Activated CD4-positive, alpha-beta memory T cell treated with anti-CD3 and anti-CD28 coated beads for 36 hours (primary cell): ENCODE measurements at regions not wholly inside any gene's neighbourhood (a gene's known extent, or its start where the extent isn't known, plus 50 kb on each side); places are given as distances from the start of the nearest gene placed in this dataset.

Source experiments
- CTCF ChIA-PET: fragments of 350-600 bp; sonication (Branson Sonifier 250); formaldehyde crosslinking; loops from one replicate; lab custom pipeline; 2021; ENCODE audit warnings: antibody characterized with exemption, inconsistent platforms; lab: Charles Lee
- POLR2A ChIA-PET: fragments of 350-600 bp; sonication (Branson Sonifier 250); formaldehyde crosslinking; loops from one replicate; lab custom pipeline; 2021; ENCODE audit warnings: antibody characterized with exemption; lab: Charles Lee
- DNase-seq: peaks from one replicate; pipeline ENCODE4 v3.0.0-alpha.2; 2020
- H3K27ac Mint-ChIP-seq: one replicate; pipeline ENCODE4 v1.8.0; 2021; ENCODE audit warnings: mixed read lengths
- H3K27me3 Mint-ChIP-seq: one replicate; pipeline ENCODE4 v1.8.0; 2021; ENCODE audit warnings: mixed read lengths
- H3K36me3 Mint-ChIP-seq: one replicate; pipeline ENCODE4 v1.8.0; 2021; ENCODE audit warnings: mixed read lengths
- H3K4me1 Mint-ChIP-seq: one replicate; pipeline ENCODE4 v1.8.0; 2021; ENCODE audit warnings: low read depth, mixed read lengths
- H3K4me3 Mint-ChIP-seq: one replicate; pipeline ENCODE4 v1.8.0; 2021; ENCODE audit warnings: mild to moderate bottlenecking, mixed read lengths
- H3K9me3 Mint-ChIP-seq: one replicate; pipeline ENCODE4 v1.8.0; 2021; ENCODE audit warnings: mixed read lengths
- intact Hi-C: fragments of 100-400 bp; cut with micrococcal nuclease; formaldehyde crosslinking; loops from one replicate; pipeline ENCODE4 v1.15.1; 2023

DNA sequence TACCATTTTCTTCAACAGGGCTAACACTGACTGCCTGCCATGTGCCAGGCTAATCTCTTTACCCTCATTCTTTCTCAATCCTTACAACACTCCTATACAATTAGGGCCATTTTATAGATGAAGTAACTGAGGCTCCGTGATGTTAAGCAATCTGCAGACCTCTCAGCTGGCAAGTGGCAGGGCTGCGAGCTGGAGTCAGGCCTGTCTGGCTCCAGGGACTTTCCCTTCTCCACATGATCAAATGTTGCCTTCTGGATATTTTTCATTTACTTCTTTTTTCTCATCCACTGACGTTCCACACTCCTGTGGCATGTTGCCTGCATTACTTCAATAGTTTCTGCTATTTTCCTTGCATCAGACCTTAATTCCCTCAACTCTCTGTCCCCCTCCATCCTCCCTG, 55.2 kb upstream of the TAGAP start:
- H3K4me1 Mint-ChIP-seq, result peaks cover 79% of the 10 kb centered on the region
- no peak for DNase-seq
- ChIA-PET POLR2A (interaction anchor here (0.6 to 2.6 kb wide), 3 partner anchors 56 to 100 kb away, joined by 4 to 27 read pairs (median 14); partner anchors contain the start of genes RSPH3 and TAGAP), CTCF (interaction anchor here (1.0 to 18.1 kb wide), 5 partner anchors 10 to 100 kb away, joined by 4 to 370 read pairs (median 6); partner anchors contain the start of genes RSPH3 and TAGAP)
- no peak overlapping the region for H3K4me3 Mint-ChIP-seq
- H3K36me3 Mint-ChIP-seq, result no peaks in the 10 kb centered on the region
- H3K27ac Mint-ChIP-seq, result peak overlapping the region; percentile 16
- no peaks in the 10 kb centered on the region for H3K27me3 Mint-ChIP-seq
- no peaks in the 10 kb centered on the region for H3K9me3 Mint-ChIP-seq
- intact Hi-C loops, result loop anchor here (5.0 kb wide), 1 partner anchor 453 kb away; no protein-coding TSS in a partner anchor

- Mint-ChIP-seq H3K27ac (peak overlapping the region; percentile 87), H3K27me3 (no peaks in the 10 kb centered on the region), H3K9me3 (no peaks in the 10 kb centered on the region), H3K4me1 (peaks cover 79% of the 10 kb centered on the region), H3K36me3 (no peaks in the 10 kb centered on the region), H3K4me3 (peak overlapping the region; percentile 63)
- no peak for DNase-seq
- ChIA-PET CTCF (interaction anchor here (1.0 to 18.1 kb wide), 5 partner anchors 11 to 100 kb away, joined by 4 to 370 read pairs (median 6); partner anchors contain the start of genes RSPH3 and TAGAP), POLR2A (interaction anchor here (0.6 to 2.6 kb wide), 5 partner anchors 23 to 99 kb away, joined by 3 to 27 read pairs (median 4); partner anchors contain the start of genes RSPH3 and TAGAP)
- intact Hi-C loops, result loop anchor here (5.0 kb wide), 1 partner anchor 452 kb away; no protein-coding TSS in a partner anchor
Observed at GRCh38 chr6:159099276-159099675, 54.5 kb upstream of the TAGAP start.

DNA sequence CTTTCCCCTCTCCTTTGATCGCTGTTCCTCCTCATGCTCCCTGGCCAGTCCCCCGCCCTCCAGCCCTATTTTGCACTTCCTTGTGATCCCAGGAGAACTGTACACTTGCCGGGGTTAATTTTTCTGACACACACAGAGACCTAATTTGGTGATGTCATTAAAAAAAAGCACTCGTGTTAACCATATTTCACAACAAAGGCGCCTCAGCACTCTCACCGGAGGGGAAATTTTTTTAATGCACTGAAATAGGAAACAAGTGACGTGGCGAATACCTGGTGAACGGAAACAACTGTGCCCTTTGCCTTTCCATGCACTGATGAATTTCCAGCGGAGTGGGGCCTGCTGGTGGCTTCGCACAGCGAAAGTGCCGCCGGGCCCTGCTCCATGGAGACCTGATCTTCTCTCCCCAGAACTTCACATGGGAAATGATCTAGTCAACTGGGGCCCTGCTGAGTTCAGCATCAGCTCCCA, 53.9 kb upstream of the TAGAP start:
- H3K27ac Mint-ChIP-seq, result peak overlapping the region; percentile 87
- H3K4me3 Mint-ChIP-seq, result peak overlapping the region; percentile 63
- ChIA-PET POLR2A (interaction anchor here (0.9 to 2.6 kb wide), 4 partner anchors 23 to 85 kb away, joined by 3 to 27 read pairs (median 9); partner anchors contain the start of gene TAGAP), CTCF (interaction anchor here (1.0 to 18.1 kb wide), 6 partner anchors 12 to 99 kb away, joined by 3 to 370 read pairs (median 6); partner anchors contain the start of genes RSPH3 and TAGAP)
- no peaks in the 10 kb centered on the region for H3K27me3 Mint-ChIP-seq
- DNase-seq, result peak; percentile 83
- no peaks in the 10 kb centered on the region for H3K36me3 Mint-ChIP-seq
- H3K9me3 Mint-ChIP-seq, result no peaks in the 10 kb centered on the region
- intact Hi-C loops, result loop anchor here (1.0 to 5.0 kb wide), 4 partner anchors 36 to 451 kb away; no protein-coding TSS in a partner anchor
- peaks cover 79% of the 10 kb centered on the region for H3K4me1 Mint-ChIP-seq

- DNase-seq, result peak; percentile 80
- Mint-ChIP-seq H3K9me3 (no peaks in the 10 kb centered on the region), H3K4me3 (peak overlapping the region; percentile 13), H3K27ac (peak overlapping the region; percentile 87), H3K27me3 (no peaks in the 10 kb centered on the region), H3K36me3 (no peaks in the 10 kb centered on the region), H3K4me1 (peaks cover 75% of the 10 kb centered on the region)
- ChIA-PET POLR2A (interaction anchor here (0.6 to 2.6 kb wide), 6 partner anchors 9 to 98 kb away, joined by 3 to 14 read pairs (median 8); partner anchors contain the start of genes RSPH3 and TAGAP), CTCF (interaction anchor here (18.1 kb wide), 1 partner anchor 56 kb away, joined by 370 read pairs; the partner anchor contains the start of gene TAGAP)
- intact Hi-C loops, result loop anchor here (1.0 to 5.0 kb wide), 4 partner anchors 16 to 450 kb away; no protein-coding TSS in a partner anchor
Observed at GRCh38 chr6:159097256-159097655, 52.5 kb upstream of the TAGAP start.

- H3K4me3 Mint-ChIP-seq, result peak overlapping the region; percentile 72
- H3K9me3 Mint-ChIP-seq, result no peaks in the 10 kb centered on the region
- intact Hi-C loops, result loop anchor here (2.0 to 5.0 kb wide), 2 partner anchors 15 to 448 kb away; no protein-coding TSS in a partner anchor
Observed at GRCh38 chr6:159095616-159096015, 50.8 kb upstream of the TAGAP start.

GRCh38 chr6:159094444-159095252, 49.9 kb upstream of the TAGAP start:
- peak overlapping the region; percentile 90 for H3K27ac Mint-ChIP-seq
- no peaks in the 10 kb centered on the region for H3K36me3 Mint-ChIP-seq
- ChIA-PET CTCF (interaction anchor here (0.9 to 18.1 kb wide), 8 partner anchors 8 to 85 kb away, joined by 3 to 370 read pairs (median 6); partner anchors contain the start of gene TAGAP), POLR2A (interaction anchor here (0.7 to 4.0 kb wide), 9 partner anchors 10 to 55 kb away, joined by 3 to 16 read pairs (median 3); partner anchors contain the start of gene TAGAP)
- intact Hi-C loops, result loop anchor here (5.0 kb wide), 1 partner anchor 447 kb away; no protein-coding TSS in a partner anchor
- H3K4me3 Mint-ChIP-seq, result peak overlapping the region; percentile 72
- no peaks in the 10 kb centered on the region for H3K27me3 Mint-ChIP-seq
- DNase-seq, result peak; percentile 79
- H3K9me3 Mint-ChIP-seq, result no peaks in the 10 kb centered on the region
- H3K4me1 Mint-ChIP-seq, result peaks cover 77% of the 10 kb centered on the region

More at GRCh38 chr6:159095616-159096015, 50.8 kb upstream of the TAGAP start:
- DNase-seq, result no peak
- peaks cover 78% of the 10 kb centered on the region for H3K4me1 Mint-ChIP-seq
- CTCF ChIA-PET, result interaction anchor here (1.2 to 18.1 kb wide), 5 partner anchors 9 to 86 kb away, joined by 3 to 370 read pairs (median 7); partner anchors contain the start of gene TAGAP
- no peaks in the 10 kb centered on the region for H3K27me3 Mint-ChIP-seq
- POLR2A ChIA-PET, result interaction anchor here (1.1 to 4.0 kb wide), 5 partner anchors 28 to 78 kb away, joined by 4 to 16 read pairs (median 12); partner anchors contain the start of gene TAGAP
- H3K27ac Mint-ChIP-seq, result peak overlapping the region; percentile 90
- no peaks in the 10 kb centered on the region for H3K36me3 Mint-ChIP-seq
